HTR-8/SVneo (cell line): ENCODE measurements at regions not wholly inside any gene's neighbourhood (a gene's known extent, or its start where the extent isn't known, plus 50 kb on each side); places are given as distances from the start of the nearest gene placed in this dataset.

ENCODE experiments used
- DNase-seq: peaks from one replicate; pipeline ENCODE4 v3.0.0; 2011; ENCODE audit warnings: low spot score, mixed read lengths; ENCODE audit not compliant: insufficient read length
- FAIRE-seq: peaks from 2 replicates; lab custom pipeline; 2011; peaks lifted over from hg19 to GRCh38; lab: Jason Lieb, UNC

DNA sequence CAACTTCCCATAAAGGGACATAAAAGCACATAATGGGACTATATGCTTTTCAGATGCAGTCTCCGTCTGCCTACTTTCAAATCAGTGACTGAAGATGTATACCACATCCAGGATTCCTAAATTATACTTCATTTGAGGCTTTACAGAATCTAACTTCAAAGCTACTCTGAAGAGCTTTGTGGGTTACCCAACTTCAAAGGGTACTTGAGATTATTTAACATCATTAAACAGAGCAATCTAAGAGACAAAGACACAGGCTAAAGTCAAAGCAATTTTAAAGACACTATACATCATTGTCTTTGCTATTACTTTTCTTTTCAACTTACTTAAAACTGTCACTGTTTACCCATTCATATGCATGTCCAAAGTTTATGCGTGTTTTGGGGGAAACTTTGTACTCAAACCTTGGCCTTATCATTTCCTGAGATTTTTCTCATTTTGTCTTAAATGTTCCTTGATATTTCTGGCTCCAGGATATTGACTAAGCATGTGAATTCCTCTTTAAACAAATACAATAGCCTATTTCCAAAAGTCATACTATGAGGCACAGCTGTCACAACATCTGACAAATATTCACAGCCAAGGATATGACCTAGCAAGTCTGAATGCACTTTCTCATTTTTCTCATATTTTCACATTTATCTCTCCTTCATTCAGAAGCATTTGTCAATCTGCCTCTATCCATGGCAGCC lies 1985.1 kb upstream of the PIK3C3 start:
- FAIRE-seq: no peak
- DNase-seq: no peak

DNA sequence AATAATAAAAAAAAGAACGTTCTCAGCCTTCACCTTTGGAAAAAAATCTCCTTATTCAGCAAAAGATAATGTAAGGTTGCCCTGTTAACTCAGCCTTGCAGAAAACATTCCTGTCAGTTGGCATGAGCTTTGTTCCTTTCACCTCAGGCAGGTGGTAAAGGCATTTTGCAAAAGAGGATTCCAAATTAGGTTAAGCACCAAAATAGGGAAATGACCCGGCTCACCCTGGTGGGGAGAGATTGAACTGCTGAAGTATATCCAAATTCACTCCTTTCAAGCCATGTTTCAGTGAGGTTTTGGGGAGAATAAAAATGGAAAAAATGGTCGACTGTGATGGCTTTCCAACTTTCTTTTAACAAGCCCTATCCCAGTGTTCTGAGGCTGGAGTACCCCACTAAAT lies 1988.8 kb upstream of the PIK3C3 start:
- DNase-seq: peak; percentile 1

DNA sequence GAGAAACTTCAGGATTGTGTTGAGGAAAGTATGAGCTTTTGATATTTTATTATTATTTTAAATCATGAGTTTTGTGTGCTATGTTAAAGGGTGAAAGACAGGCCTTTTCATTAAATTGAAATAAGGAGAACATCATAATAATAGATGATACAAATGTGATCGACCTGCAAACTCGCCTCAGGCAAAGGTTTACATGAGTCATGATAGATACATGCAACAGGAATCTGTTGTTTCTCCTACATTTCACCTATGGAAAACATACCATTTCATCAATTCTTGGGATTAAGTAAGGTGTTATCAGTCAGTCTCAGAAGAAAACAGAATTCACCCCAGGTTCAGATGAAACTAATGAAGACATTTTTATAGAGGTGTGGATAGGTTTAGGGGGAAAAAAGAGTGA lies 1992.5 kb upstream of the PIK3C3 start:
- DNase-seq (no peak), FAIRE-seq (no peak)

More for the DNA sequence above, 1988.8 kb upstream of the PIK3C3 start:
- no peak for FAIRE-seq

DNA sequence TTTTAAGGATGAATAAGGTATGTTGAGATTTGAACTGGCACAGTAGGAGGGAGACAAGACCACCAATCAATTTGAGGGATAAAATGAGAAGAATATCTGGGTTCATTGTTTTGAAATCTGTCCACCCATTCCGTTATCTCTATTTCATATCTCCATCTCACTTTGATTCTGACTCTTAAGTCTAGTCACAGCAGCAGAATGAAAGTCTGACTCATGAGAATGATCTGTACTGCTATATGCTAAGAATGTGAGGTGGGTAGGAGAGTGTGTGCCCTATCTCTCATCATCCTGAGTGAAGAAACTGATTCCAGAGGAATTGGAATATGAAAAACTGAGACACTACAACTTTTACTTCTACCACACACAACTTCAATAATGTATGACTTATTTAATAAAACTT lies 1994.5 kb upstream of the PIK3C3 start:
- DNase-seq: peak; percentile 6
- FAIRE-seq: no peak

DNA sequence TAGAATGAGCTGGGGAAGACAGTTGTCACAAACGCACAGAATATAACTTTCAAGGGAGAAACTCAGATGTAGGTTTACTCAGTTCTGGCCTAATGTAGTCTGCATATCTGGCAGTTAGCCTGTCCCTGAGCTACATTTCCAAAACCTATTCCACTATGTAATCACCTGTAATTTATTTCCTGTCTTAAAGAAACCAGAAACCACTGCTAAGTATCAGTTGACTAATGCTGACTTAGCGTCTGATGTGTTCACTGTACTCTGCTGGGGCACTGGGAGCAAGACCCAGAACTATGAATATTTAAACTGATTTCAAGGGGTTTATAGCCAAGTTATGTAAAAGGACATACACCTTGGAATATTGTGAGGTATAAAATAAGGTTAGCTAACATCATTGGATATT lies 1995.2 kb upstream of the PIK3C3 start:
- DNase-seq (no peak), FAIRE-seq (no peak)

DNA sequence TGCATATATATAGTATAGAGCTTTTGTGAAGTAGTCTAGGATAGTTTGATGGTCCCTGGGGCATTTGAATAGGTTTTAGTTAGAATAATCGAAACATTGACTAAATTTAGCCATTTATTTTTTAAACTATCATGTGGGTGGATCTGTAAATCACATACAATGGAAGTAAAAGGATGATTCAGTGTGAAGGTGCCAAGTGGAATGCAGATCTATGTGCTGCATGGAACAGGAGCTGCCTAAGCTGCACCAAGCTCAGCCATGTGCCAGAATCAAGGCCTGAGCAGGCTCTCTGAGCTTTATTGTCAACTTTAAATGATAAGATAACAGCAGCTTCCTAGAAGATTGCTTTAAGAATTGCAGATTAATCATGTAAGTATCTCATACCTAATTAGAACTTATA lies 1996.2 kb upstream of the PIK3C3 start:
- no peak for FAIRE-seq
- DNase-seq: no peak

DNA sequence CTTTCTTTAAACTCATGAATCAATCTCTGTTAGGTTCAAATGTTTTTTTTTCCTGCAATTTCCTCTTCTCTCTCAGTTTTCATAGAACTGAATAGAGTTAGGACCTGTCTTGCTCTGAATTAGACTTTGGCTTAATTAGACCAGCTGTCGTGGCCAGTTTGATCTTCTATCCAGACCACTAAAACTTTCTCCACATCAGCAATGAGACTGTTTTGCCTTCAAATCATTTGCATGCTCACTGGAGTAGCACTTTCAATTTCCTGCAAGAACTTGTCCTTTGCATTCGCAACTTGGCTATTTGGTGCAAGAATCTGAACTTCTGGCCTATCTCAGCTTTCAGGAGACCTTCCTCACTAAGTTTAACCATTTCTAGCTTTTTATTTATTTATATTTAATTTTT lies 2002.2 kb upstream of the PIK3C3 start:
- DNase-seq: no peak
- FAIRE-seq: no peak

DNA sequence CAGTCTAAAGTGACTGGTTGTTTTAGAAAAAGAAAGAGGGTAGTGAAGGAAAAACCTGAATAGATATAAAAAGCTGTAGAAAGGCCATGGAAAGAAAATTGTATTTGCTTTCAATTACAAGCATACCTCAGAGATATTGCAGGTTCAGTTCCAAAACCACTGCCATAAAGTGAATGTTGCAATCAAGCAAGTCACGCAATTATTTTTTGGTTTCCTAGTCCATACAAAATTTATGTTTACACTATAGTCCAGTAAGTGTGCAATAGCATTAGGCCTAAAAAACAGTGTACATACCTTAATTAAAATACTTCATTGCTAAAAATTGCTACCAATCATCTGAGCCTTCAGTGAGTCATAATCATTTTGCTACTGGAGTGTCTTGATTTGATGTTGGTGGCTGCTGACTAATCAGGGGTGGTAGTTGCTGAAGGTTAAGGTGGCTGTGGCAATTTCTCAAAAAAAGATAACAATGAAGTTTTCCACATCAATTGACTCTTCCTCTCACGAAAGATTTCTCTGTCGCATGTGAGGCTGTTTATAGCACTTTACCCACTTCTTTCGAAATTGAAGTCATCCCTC lies 2003.8 kb upstream of the PIK3C3 start:
- FAIRE-seq: no peak

DNA sequence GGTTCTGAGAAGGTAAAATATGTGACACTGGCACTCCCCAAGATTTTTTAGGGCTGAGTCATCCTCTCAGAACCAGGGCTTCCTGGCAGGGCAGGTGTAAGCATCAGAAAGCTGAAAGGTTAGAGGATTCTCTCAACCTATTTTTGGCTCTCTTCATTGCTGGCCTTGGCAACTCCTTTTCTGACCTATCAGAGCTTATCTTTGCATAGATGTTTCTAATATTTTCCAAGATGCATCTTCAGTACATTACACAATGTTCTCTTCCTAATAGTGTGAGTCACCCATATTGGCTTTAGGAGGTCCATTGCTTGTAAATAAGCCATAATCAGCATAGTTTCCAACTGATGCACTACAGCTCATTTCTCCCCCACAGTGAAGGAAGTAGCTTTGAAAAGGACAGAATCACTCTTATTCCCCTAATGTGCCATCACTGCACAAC lies 2008.4 kb upstream of the PIK3C3 start:
- FAIRE-seq: peak; percentile 76
- DNase-seq: peak; percentile 28

More for the DNA sequence above, 2003.8 kb upstream of the PIK3C3 start:
- no peak for DNase-seq

DNA sequence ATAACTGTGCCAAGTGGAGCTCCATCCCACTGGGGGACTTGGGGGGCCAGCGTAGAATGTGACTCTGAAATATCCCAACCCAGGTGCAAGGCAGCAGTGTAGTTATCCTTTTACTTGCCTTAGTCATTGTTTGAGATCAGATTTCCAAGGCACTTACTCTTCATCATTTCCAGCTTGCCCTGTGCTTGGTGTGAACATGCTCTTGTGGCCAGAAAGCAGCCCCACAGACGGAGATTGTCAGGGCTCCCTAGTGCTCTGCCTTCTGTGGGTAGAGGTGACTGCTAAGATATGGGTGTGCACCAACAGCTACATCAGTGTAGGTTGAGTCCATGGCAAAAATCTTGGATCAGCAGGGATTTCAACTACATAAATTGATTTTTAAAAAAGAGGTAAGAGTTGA lies 2010.0 kb upstream of the PIK3C3 start:
- no peak for DNase-seq

DNA sequence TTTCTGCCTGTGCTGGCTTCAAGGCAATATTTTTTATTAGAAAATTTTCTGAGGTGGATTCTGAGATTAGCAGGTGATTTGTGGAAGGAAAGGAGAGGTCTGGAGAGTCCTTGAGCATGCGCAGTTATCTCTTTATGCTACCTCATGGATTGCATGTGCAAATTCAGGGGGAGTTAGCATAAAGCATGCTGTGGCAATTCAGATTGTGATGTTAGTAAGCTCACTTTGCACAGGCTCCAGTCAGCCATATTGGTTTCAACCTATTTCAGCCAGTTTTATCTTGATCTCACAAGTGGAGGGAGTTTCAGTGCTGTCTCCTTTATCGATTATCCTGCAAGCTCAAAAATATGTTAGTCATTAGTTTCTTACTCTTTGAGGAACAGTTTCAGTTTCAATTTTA lies 2012.3 kb upstream of the PIK3C3 start:
- FAIRE-seq: no peak
- no peak for DNase-seq

More for the DNA sequence above, 2010.0 kb upstream of the PIK3C3 start:
- no peak for FAIRE-seq

DNA sequence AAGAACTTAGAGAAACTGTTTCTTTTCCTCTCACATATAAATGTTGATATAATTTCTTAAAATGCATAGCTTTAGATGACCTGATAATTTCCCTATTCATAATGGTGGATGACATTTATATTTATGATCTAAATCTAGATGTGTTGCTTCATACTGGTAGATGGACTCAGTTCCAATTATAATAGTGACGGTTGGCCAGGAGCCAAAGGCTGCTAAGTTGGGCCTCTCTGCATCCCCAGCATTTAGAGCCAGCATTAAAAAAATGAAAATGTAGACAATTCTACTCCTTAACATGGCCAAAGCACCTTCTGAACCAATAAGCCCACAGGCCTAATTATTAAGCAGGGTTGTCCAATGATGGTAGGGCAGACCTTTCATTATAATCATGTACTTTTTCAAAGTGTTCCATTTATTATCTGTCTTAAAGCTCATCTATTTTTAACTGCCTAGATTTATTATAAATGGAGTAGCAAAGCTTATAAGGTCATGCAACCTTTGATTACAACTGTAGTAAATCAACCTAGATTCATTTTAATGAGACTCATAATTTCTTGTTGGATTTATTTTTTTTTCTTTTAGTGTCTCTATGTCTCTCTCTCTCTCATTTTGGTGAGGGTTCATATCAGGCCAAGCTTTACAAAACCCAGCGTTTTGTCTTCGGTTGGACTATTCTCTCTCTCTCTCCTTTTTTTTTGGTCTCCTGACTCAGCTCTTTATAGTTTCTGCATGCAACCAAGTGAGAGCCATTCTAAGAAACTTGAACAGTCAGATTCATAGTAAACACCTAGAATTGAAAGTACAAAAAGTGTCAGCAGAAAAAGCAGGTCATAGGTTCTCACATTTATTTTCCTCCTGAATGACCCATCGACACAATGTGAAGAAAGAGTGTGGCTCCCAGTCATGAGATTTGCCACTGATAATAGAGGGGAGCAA lies 2016.1 kb upstream of the PIK3C3 start:
- DNase-seq (no peak), FAIRE-seq (no peak)

DNA sequence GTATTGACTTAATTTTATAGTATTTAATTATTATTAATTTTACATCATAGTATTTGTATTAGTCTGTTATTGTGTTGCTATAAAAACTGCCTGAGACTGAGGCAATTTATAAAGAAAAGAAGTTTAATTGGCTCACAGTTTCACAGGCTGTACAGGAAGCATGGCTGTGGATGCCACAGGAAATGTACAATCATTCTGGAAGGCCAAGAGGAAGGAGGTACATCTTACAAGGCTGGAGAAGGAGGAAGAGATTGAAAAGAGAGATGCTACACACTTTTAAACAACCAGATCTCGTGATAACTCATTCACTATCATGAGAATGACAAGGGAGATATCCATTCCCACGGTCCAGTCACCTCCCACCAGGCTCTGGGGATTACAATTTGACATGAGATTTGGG lies 2019.4 kb upstream of the PIK3C3 start:
- DNase-seq: no peak
- no peak for FAIRE-seq

DNA sequence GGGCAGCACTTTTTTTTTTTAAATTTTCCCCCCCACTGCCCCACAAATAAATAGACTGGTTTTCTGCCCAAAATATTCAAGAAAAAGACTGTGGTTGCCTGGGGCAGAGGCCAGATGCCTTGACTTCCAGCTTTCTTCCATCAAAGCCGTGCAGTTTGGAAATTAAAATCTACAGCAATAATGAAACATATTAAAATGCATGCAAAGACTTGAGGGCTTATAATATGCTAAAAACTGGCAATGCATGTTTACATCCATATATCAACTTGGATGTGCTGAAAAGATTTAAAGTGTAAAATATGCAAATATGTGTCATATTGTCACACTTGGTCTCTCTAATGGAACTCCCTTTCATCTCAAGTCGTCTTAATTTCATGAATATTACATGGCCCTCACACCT lies 2036.2 kb upstream of the PIK3C3 start:
- FAIRE-seq (no peak), DNase-seq (no peak)

DNA sequence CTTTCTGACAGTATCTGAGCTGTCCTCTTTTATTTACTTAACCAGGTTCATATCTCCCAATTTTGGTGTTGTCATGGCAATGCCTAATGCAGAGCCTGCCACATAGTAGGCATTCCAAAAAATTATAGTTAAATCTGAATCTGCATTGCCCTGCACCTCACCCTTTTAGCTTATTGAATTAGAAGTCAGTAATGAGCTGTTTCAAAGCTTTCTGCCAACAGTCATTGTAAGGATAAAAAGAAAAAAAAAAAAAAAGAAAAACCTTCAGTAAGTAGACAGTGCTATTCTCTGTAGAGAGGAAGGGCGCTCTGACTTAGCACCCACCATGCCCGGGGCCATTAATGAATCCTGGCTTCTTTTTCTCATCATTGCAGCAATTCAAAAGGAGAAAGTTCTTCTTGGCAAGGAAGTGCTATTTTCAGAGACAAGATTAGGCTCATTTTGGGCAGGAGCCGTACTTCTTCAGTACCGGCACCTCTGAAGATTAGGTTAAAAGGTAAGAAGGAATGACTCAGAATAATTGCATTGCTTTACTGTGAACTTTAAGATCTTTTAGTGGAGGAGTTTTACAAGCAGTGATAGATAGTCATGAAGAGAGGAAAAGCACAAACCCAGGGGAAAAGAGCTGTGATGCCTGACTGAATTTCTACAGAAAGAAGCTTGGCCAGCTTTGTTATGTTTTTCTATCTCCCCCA lies 2041.2 kb upstream of the PIK3C3 start:
- FAIRE-seq: no peak

DNA sequence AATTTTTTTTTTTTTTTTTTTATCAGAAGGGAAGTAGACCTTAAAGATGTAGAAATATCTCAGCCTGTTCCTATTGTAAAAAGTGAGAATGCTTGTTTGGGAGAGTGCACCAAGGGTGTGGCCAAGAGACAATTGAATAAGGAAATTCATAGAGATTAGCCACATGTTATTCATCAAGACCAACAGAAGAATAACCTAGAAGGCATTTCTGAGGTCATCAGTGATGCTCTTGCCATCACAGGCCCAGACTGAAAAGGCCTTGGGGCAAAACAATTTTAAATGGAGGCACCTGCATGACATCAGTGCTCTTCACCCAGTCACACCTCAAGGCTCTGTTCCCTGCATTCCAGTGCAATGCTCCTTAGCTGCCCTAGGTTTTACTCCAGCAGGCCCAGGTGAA lies 2043.3 kb upstream of the PIK3C3 start:
- FAIRE-seq: no peak
- no peak for DNase-seq

More for the DNA sequence above, 2041.2 kb upstream of the PIK3C3 start:
- DNase-seq: no peak

DNA sequence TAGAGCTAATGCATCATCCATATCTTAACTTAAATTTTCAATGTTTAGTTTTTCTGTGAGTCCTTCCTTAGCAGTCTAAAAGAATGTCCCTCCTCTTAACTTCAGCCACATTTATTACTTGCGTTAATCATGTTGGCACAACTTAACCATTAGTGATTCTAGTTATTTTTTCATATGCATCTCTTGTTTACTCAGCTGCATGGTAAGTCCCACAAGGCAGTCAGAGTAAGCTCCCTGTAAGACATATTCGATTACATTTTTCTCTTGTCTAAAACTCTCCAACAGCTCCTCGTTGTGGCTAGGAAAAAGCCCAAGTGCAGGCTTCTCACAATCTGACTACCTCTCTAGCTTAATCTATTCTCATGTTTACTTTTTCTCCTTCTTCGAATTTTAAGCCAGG lies 2045.3 kb upstream of the PIK3C3 start:
- no peak for DNase-seq
- no peak for FAIRE-seq

DNA sequence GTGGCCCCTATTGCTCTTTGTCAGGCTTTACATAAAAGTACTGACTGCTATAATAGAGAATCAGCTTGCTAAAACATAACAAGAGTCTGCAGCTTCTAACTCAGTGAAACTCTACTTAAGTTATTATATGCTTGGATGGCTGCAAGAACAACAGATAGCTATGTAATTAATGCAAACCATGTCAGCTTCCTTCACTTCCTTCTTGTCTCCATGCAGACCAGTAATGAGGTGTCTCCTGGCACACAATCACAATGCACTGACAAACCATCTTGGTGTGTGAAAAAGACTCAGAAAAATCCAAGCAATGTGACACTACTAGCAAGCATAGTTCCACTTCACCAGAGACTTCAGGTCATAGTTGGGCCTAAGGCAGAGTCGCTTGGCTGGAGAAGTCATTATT lies 2068.9 kb upstream of the PIK3C3 start:
- no peak for DNase-seq

DNA sequence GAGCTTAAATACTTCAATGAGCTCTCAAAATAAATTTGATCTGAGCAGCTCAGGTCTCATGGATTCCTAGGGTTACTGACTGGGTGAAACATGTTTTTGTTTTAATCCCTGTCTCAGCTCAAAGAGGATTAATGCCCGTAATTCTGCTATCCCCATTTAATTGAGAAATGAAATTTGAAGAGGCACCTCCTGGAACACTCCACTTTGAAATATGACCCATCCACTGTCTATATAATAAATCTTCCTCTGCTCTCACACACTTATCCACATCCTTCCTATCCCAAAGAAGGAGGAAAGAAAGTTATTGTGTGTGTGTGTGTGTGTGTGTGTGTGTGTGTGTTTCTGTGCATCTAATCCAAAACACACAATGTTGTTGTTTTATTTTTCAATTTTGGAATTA lies 2082.4 kb upstream of the PIK3C3 start:
- no peak for FAIRE-seq

More for the DNA sequence above, 2068.9 kb upstream of the PIK3C3 start:
- FAIRE-seq: no peak

DNA sequence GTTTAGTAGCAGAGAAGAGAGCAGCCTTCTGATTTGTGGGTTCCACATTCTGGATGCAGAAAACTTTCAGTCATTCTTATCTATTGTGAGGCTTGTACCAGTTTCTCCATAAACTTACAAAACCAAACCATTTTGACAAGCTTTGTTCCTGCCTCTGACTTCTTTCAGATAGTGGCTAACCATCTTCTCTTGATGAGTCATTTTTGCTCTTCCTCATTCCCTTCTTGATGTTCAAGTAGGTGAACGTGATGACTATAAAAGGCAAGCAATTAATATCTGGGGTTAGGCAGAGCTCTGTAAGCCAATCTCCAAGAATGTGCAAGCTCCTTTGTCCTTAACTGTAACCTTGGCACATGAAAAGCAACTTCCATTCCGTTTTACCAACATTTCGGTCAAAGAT lies 2083.1 kb upstream of the PIK3C3 start:
- FAIRE-seq: no peak
- no peak for DNase-seq

More for the DNA sequence above, 2082.4 kb upstream of the PIK3C3 start:
- DNase-seq: no peak
